HT-29 (cell line): ENCODE measurements at regions not wholly inside any gene's neighbourhood (a gene's known extent, or its start where the extent isn't known, plus 50 kb on each side); places are given as distances from the start of the nearest gene placed in this dataset.
"Not testable (repeated sequence)": the region's sequence is repeated elsewhere in the genome, so short reads cannot be mapped to it uniquely, and the experiment has no call there.

Experiments
- DNase-seq: peaks from one replicate; pipeline ENCODE4 v3.0.0-alpha.2; 2015; ENCODE audit warnings: low spot score

GRCh38 chr6:21333715-21334114 is 259.8 kb upstream of the SOX4 start:
- no peak for DNase-seq

GRCh38 chr6:21334651-21335050 is 258.9 kb upstream of the SOX4 start:
- DNase-seq: no peak

GRCh38 chr6:21335591-21335990 is 258.0 kb upstream of the SOX4 start:
- DNase-seq: no peak

GRCh38 chr6:21337263-21337662 is 256.3 kb upstream of the SOX4 start:
- DNase-seq: no peak

- DNase-seq: no peak
These were observed 253.0 kb upstream of the SOX4 start for GRCh38 chr6:21340573-21340972.

GRCh38 chr6:21341910-21342309 is 251.6 kb upstream of the SOX4 start:
- no peak for DNase-seq

GRCh38 chr6:21342501-21342900 is 251.1 kb upstream of the SOX4 start:
- no peak for DNase-seq

GRCh38 chr6:21345704-21346103 is 247.8 kb upstream of the SOX4 start:
- DNase-seq: not testable (repeated sequence)

GRCh38 chr6:21348146-21348503 is 245.4 kb upstream of the SOX4 start:
- no peak for DNase-seq

- DNase-seq: no peak
These were observed 244.9 kb upstream of the SOX4 start for GRCh38 chr6:21348504-21349195.

- DNase-seq: no peak
These were observed 243.7 kb upstream of the SOX4 start for GRCh38 chr6:21349834-21350233.

GRCh38 chr6:21350926-21351325 is 242.6 kb upstream of the SOX4 start:
- DNase-seq: no peak

- DNase-seq: no peak
These were observed 241.4 kb upstream of the SOX4 start for GRCh38 chr6:21352131-21352530.

- peak; percentile 70 for DNase-seq
These were observed 238.7 kb upstream of the SOX4 start for GRCh38 chr6:21354805-21355238.

- no peak for DNase-seq
These were observed 237.9 kb upstream of the SOX4 start for GRCh38 chr6:21355638-21356037.

- no peak for DNase-seq
These were observed 236.3 kb upstream of the SOX4 start for GRCh38 chr6:21357262-21357661.

GRCh38 chr6:21359926-21360325 is 233.6 kb upstream of the SOX4 start:
- no peak for DNase-seq

GRCh38 chr6:21360336-21360735 is 233.2 kb upstream of the SOX4 start:
- DNase-seq: peak; percentile 67

GRCh38 chr6:21367148-21367547 is 226.4 kb upstream of the SOX4 start:
- no peak for DNase-seq

GRCh38 chr6:21367649-21368154 is 225.8 kb upstream of the SOX4 start:
- no peak for DNase-seq

GRCh38 chr6:21371061-21371460 is 222.5 kb upstream of the SOX4 start:
- DNase-seq: no peak

GRCh38 chr6:21371676-21372171 is 221.8 kb upstream of the SOX4 start:
- DNase-seq: peak; percentile 52
